GM23338 (cell line): ENCODE measurements at regions not wholly inside any gene's neighbourhood (a gene's known extent, or its start where the extent isn't known, plus 50 kb on each side); places are given as distances from the start of the nearest gene placed in this dataset.

Source experiments
- ATAC-seq: fragments of 200-7000 bp; cut with Tn5 transposase; 3 replicates; pipeline ENCODE4 v1.9.1; 2020
- DNase-seq: peaks from one replicate; pipeline ENCODE4 v3.0.0-alpha.2; 2015; ENCODE audit warnings: low spot score
- H2AFZ ChIP-seq: fragments of 200-600 bp; sonication (generic); 2 replicates; pipeline ENCODE4 v1.8.0; 2016; ENCODE audit warnings: antibody characterized with exemption, mild to moderate bottlenecking, moderate library complexity
- H3F3A ChIP-seq: fragments of 200-600 bp; sonication (generic); replicated peaks from 2 replicates; pipeline ENCODE4 v1.8.0; 2017; ENCODE audit warnings: antibody characterized with exemption, mixed run types, low read depth
- H3K27ac ChIP-seq: fragments of 200-600 bp; sonication (generic); 2 replicates; pipeline ENCODE4 v1.6.1; 2016; ENCODE audit warnings: low read depth
- H3K27me3 ChIP-seq: fragments of 200-600 bp; sonication (generic); 2 replicates; pipeline ENCODE4 v1.8.0; 2016; ENCODE audit warnings: mild to moderate bottlenecking, mixed run types, moderate library complexity; ENCODE audit not compliant: insufficient read depth
- H3K36me3 ChIP-seq: fragments of 200-600 bp; sonication (generic); 2 replicates; pipeline ENCODE4 v1.8.0; 2016; ENCODE audit warnings: mild to moderate bottlenecking; ENCODE audit not compliant: insufficient read depth
- H3K4me1 ChIP-seq: fragments of 200-600 bp; sonication (generic); 2 replicates; pipeline ENCODE4 v1.8.0; 2016; ENCODE audit warnings: mild to moderate bottlenecking, moderate library complexity; ENCODE audit not compliant: insufficient read depth
- H3K4me2 ChIP-seq: fragments of 200-600 bp; sonication (generic); 2 replicates; pipeline ENCODE4 v1.7.1; 2017; ENCODE audit warnings: mixed run types
- H3K4me3 ChIP-seq: fragments of 200-600 bp; sonication (generic); 2 replicates; pipeline ENCODE4 v1.6.1; 2016; ENCODE audit warnings: mixed run types
- H3K79me2 ChIP-seq: fragments of 200-600 bp; sonication (generic); replicated peaks from 2 replicates; pipeline ENCODE4 v1.8.0; 2017; ENCODE audit warnings: mild to moderate bottlenecking; ENCODE audit not compliant: insufficient read depth
- H3K9me2 ChIP-seq: fragments of 200-600 bp; sonication (generic); 2 replicates; pipeline ENCODE4 v1.8.0; 2017; ENCODE audit not compliant: insufficient read depth
- H4K20me1 ChIP-seq: fragments of 200-600 bp; sonication (generic); replicated peaks from 2 replicates; pipeline ENCODE4 v1.8.0; 2017; ENCODE audit warnings: mild to moderate bottlenecking; ENCODE audit not compliant: insufficient read depth
- H3K27ac Mint-ChIP-seq: 2 replicates; pipeline ENCODE4 v1.8.0; 2020; ENCODE audit warnings: inconsistent platforms, mild to moderate bottlenecking, moderate library complexity, mixed read lengths
- H3K27me3 Mint-ChIP-seq: 3 replicates; pipeline ENCODE4 v1.8.0; 2022; ENCODE audit warnings: low read depth, mild to moderate bottlenecking, moderate library complexity, mixed read lengths, inconsistent platforms; ENCODE audit not compliant: insufficient read depth, poor library complexity
- H3K36me3 Mint-ChIP-seq: 3 replicates; pipeline ENCODE4 v1.8.0; 2021; ENCODE audit warnings: low read depth, mild to moderate bottlenecking, inconsistent platforms, moderate library complexity, mixed read lengths
- H3K4me1 Mint-ChIP-seq: 3 replicates; pipeline ENCODE4 v1.8.0; 2020; ENCODE audit warnings: mild to moderate bottlenecking, inconsistent platforms, mixed read lengths
- H3K4me3 Mint-ChIP-seq: 3 replicates; pipeline ENCODE4 v1.8.0; 2021; ENCODE audit warnings: moderate library complexity, mild to moderate bottlenecking, inconsistent platforms, mixed read lengths
- H3K9me3 Mint-ChIP-seq: 3 replicates; pipeline ENCODE4 v1.8.0; 2020; ENCODE audit warnings: moderate library complexity, mild to moderate bottlenecking, inconsistent platforms, mixed read lengths
- CREB1 ChIP-seq: fragments of 250-450 bp; sonication (Bioruptor Pico); IDR thresholded peaks from 2 replicates; pipeline ENCODE4 v1.5.0; 2020; ENCODE audit warnings: low read depth, mild to moderate bottlenecking, moderate library complexity
- ETS1 ChIP-seq: IDR thresholded peaks from 2 replicates; pipeline ENCODE4 v1.6.1; 2016; ENCODE audit warnings: antibody characterized with exemption
- EZH2 ChIP-seq: fragments of 200-600 bp; sonication (generic); IDR thresholded peaks from one replicate; pipeline ENCODE4 v1.8.0; 2017; ENCODE audit warnings: antibody characterized with exemption, mild to moderate bottlenecking, low read depth; ENCODE audit not compliant: unreplicated experiment
- EZH2phosphoT487 ChIP-seq: fragments of 200-600 bp; sonication (generic); IDR thresholded peaks from one replicate; pipeline ENCODE4 v1.8.1; 2018; ENCODE audit warnings: antibody characterized with exemption; ENCODE audit not compliant: unreplicated experiment
- JUNB ChIP-seq: IDR thresholded peaks from one replicate; pipeline ENCODE4 v1.6.1; 2016; ENCODE audit warnings: antibody characterized with exemption; ENCODE audit not compliant: unreplicated experiment
- NANOG ChIP-seq: IDR thresholded peaks from 2 replicates; pipeline ENCODE4 v1.6.1; 2016; ENCODE audit warnings: antibody characterized with exemption, borderline replicate concordance
- POLR2AphosphoS5 ChIP-seq: IDR thresholded peaks from 2 replicates; pipeline ENCODE4 v1.6.1; 2016; ENCODE audit warnings: antibody characterized with exemption, low read depth
- REST ChIP-seq: IDR thresholded peaks from one replicate; pipeline ENCODE4 v1.6.1; 2018; ENCODE audit warnings: antibody characterized with exemption; ENCODE audit not compliant: unreplicated experiment
- STAT1 ChIP-seq: IDR thresholded peaks from one replicate; pipeline ENCODE4 v1.6.1; 2016; ENCODE audit warnings: antibody characterized with exemption; ENCODE audit not compliant: unreplicated experiment
- ZNF114 ChIP-seq: fragments of 250-450 bp; sonication (Bioruptor Pico); IDR thresholded peaks from 2 replicates; pipeline ENCODE4 v1.5.0; 2020; ENCODE audit warnings: mild to moderate bottlenecking, moderate library complexity
- ZNF331 ChIP-seq: fragments of 250-450 bp; sonication (Bioruptor Pico); IDR thresholded peaks from 2 replicates; pipeline ENCODE4 v1.5.0; 2020; ENCODE audit warnings: low read depth, mild to moderate bottlenecking, moderate library complexity

GRCh38 chr18:7307526-7307925 lies 76.6 kb downstream of the LRRC30 start (continued):
- TF ChIP-seq EZH2phosphoT487 (no peak), JUNB (no peak), NANOG (no peak), ZNF331 (CRISPR knock-in tag) (no peak), STAT1 (no peak), REST (no peak), POLR2AphosphoS5 (no peak)

- H3K4me1 ChIP-seq: no peaks in the 10 kb centered on the region
- H4K20me1 ChIP-seq: no peaks in the 10 kb centered on the region
- H3K27me3 ChIP-seq: no peaks in the 10 kb centered on the region
- ATAC-seq (no peak), DNase-seq (no peak)
- no peak overlapping the region for H3K4me2 ChIP-seq
- no peaks in the 10 kb centered on the region for H3K36me3 ChIP-seq
- no peaks in the 10 kb centered on the region for H3F3A ChIP-seq
- no peak overlapping the region for H3K4me3 ChIP-seq
- H3K9me2 ChIP-seq: no peaks in the 10 kb centered on the region
- H3K27ac ChIP-seq: no peak overlapping the region
- Mint-ChIP-seq H3K36me3 (no peaks in the 10 kb centered on the region), H3K4me1 (no peaks in the 10 kb centered on the region), H3K4me3 (no peak overlapping the region), H3K9me3 (no peaks in the 10 kb centered on the region), H3K27ac (no peak overlapping the region), H3K27me3 (peaks cover 4% of the 10 kb centered on the region)
- no peaks in the 10 kb centered on the region for H3K79me2 ChIP-seq
- H2AFZ ChIP-seq: no peak overlapping the region
- no peak for TF ChIP-seq ETS1
- TF ChIP-seq JUNB: no peak
- TF ChIP-seq EZH2: no peak
- no peak for TF ChIP-seq POLR2AphosphoS5
- TF ChIP-seq REST: no peak
- TF ChIP-seq STAT1: no peak
- no peak for TF ChIP-seq ZNF331 (CRISPR knock-in tag)
- TF ChIP-seq ZNF114 (CRISPR knock-in tag): no peak
- no peak for TF ChIP-seq CREB1 (CRISPR knock-in tag)
These were observed 86.9 kb downstream of the LRRC30 start for GRCh38 chr18:7317804-7318231.
